ENCODE measurements at regions not wholly inside any gene's neighbourhood (a gene's known extent, or its start where the extent isn't known, plus 50 kb on each side); places are given as distances from the start of the nearest gene placed in this dataset.

DNA sequence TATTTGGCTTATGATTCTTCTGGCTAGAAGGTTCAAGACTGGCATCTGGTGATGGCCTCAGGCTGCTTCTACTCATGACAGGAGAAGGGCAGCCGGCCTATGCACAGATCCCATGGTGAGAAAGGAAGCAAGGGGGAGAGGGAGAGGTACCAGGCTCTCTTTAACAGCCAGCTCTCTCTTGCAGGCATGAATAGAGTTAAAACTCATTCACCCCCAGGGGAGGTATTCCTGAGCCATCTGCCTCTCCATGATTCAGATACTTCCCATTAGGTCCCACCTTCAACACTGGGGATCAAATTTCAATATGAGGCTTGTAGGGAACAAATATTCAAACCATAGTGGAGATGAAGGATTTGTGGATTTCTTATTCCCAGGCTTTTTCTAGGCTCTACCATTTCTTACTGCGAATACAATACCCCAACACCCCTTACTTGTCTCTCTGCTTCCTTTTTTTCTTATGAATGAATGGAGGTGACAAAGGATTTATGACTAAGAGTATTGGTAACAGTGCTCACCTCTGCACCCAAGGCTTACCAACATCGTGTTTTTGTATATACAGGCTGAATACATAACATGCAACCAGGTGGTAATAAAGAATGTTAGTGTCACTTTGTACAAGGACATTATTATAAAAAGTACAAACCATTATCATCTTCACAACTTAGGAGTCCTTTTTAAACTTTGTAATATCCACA, 454.6 kb upstream of the TRIB2 start:
- intact Hi-C loops (cut with micrococcal nuclease) (no loop called here), dilution Hi-C loops (cut with MboI; ENCODE audit: extremely low pct_ligation_motif_present, low sequenced_read_pairs) (no loop called here)
- Histone ChIP-seq H2AFZ (ENCODE audit: low read depth, low read length) (no peak overlapping the region), H3K36me3 (ENCODE audit: control insufficient read depth in 2 of 2, extremely low read depth in 1 of 2, insufficient read depth in 2 of 2, low read length in 2 of 2) (no peaks in the 10 kb centered on the region), H3K4me1 (ENCODE audit: control insufficient read depth, extremely low read depth, insufficient read depth, low read length) (no peaks in the 10 kb centered on the region), H3K9ac (replicated peaks; ENCODE audit: extremely low read depth, insufficient read depth, low read length) (no peak overlapping the region), H3K79me2 (ENCODE audit: control insufficient read depth, insufficient read depth, low read length) (no peaks in the 10 kb centered on the region), H3K27ac (ENCODE audit: insufficient read depth, low read depth, low read length) (no peak overlapping the region), H3K4me3 (replicated peaks in 1 of 3; ENCODE audit: insufficient read depth in 1 of 3, low read depth in 1 of 3, low read length in 3 of 3) (no peak overlapping the region), H4K20me1 (replicated peaks; ENCODE audit: control insufficient read depth, extremely low read depth, insufficient read depth, low read length) (no peaks in the 10 kb centered on the region), H3K9me1 (replicated peaks; ENCODE audit: control insufficient read depth, extremely low read depth, insufficient read depth, low read length) (no peaks in the 10 kb centered on the region), H3K27me3 (ENCODE audit: control insufficient read depth in 2 of 2, insufficient read depth in 2 of 2, low read length in 2 of 2) (peaks cover 0 to 2% of the 10 kb centered on the region in 2 experiments), H3K4me2 (ENCODE audit: insufficient read depth, low read length) (no peak overlapping the region), H3K9me3 (replicated peaks; ENCODE audit: control insufficient read depth, insufficient read depth, low read length) (no peaks in the 10 kb centered on the region)
- DNase-seq (ENCODE audit: low read depth, low spot score) (no peak), FAIRE-seq (no peak)
- no peak for TF ChIP-seq JUN (IDR thresholded peaks at IDR 0.05; ENCODE audit: borderline replicate concordance, insufficient read depth, insufficient read length, low read depth)
- TF ChIP-seq GATA2 (IDR thresholded peaks at IDR 0.05; ENCODE audit: insufficient read depth, insufficient read length, low read depth, low read length): no peak
- TF ChIP-seq, protein P1, sequence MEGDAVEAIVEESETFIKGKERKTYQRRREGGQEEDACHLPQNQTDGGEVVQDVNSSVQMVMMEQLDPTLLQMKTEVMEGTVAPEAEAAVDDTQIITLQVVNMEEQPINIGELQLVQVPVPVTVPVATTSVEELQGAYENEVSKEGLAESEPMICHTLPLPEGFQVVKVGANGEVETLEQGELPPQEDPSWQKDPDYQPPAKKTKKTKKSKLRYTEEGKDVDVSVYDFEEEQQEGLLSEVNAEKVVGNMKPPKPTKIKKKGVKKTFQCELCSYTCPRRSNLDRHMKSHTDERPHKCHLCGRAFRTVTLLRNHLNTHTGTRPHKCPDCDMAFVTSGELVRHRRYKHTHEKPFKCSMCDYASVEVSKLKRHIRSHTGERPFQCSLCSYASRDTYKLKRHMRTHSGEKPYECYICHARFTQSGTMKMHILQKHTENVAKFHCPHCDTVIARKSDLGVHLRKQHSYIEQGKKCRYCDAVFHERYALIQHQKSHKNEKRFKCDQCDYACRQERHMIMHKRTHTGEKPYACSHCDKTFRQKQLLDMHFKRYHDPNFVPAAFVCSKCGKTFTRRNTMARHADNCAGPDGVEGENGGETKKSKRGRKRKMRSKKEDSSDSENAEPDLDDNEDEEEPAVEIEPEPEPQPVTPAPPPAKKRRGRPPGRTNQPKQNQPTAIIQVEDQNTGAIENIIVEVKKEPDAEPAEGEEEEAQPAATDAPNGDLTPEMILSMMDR (IDR thresholded peaks at IDR 0.05; ENCODE audit: extremely low read depth in 1 of 2, insufficient read depth in 1 of 2, low read depth in 1 of 2, low read length in 2 of 2): no peak
- no peak for TF ChIP-seq EZH2 (IDR thresholded peaks at IDR 0.05; ENCODE audit: borderline replicate concordance, low read depth, low read length, severe bottlenecking)
- TF ChIP-seq FOS (IDR thresholded peaks at IDR 0.05; ENCODE audit: borderline replicate concordance, insufficient read depth, low read length): no peak
- TF ChIP-seq POLR2A (IDR thresholded peaks at IDR 0.05; ENCODE audit: low read depth, low read length): no peak
- no peak for TF ChIP-seq MYC (IDR thresholded peaks at IDR 0.05; ENCODE audit: low read depth, low read length)
- TF ChIP-seq, protein P2, sequence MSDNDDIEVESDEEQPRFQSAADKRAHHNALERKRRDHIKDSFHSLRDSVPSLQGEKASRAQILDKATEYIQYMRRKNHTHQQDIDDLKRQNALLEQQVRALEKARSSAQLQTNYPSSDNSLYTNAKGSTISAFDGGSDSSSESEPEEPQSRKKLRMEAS (IDR thresholded peaks at IDR 0.05; ENCODE audit: insufficient read depth, insufficient read length): no peak
- TF ChIP-seq POLR2AphosphoS5 (IDR thresholded peaks at IDR 0.05; ENCODE audit: insufficient read depth, low read depth, low read length): no peak
- ChIA-PET POLR2A (no interaction called here), CTCF (interaction anchor here (1.1 kb wide), 1 partner anchor 9 kb away, joined by 4 read pairs; no protein-coding TSS in a partner anchor)
- no TSS peak for BruUV-seq (replicated peaks)

All from endothelial cell of umbilical vein (primary cell).